ENCODE measurements at regions not wholly inside any gene's neighbourhood (a gene's known extent, or its start where the extent isn't known, plus 50 kb on each side); places are given as distances from the start of the nearest gene placed in this dataset.

DNA sequence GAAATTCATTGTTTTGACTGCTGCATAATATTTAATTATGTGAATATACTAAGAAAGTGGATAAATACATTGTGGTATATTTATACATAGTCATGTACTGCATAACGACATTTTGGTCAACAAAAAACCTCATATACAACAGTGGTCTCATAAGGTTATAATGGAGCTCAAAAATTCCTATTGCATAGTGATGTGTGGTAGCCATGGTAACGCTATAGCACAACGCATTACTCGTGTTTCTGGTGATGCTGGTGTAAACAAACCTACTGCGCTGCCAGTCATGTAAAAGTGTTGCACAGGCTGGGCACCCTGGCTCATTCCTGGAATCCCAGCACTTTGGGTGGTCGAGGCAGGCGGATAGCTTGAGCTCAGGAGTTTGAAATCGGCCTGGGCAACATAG is 52.6 kb upstream of the NHLH2 start:
- peak in 1 of 8 experiments; percentile 19 for ATAC-seq (replicated peaks in 6 of 8)
- 41 to 89% (median 82%) methylated on average over 4 to 8 of the region's 8 CpGs; no CpG with 5 or more reads in 1 of the 10 experiments for WGBS, 10 experiments
- no peak overlapping the region for H3K4me3 ChIP-seq
- H3K27ac ChIP-seq, result no peak overlapping the region
- in situ Hi-C loops (cut with MboI; ENCODE audit: low pct_unique_long_range_greater_than_20kb in 2 of 9, low sequenced_read_pairs in 9 of 9, unreplicated experiment in 9 of 9), result no loop called here
- peaks cover 5 to 13% of the 10 kb centered on the region in 2 donors for H3K4me1 ChIP-seq (replicated peaks in 1 of 2)

DNA sequence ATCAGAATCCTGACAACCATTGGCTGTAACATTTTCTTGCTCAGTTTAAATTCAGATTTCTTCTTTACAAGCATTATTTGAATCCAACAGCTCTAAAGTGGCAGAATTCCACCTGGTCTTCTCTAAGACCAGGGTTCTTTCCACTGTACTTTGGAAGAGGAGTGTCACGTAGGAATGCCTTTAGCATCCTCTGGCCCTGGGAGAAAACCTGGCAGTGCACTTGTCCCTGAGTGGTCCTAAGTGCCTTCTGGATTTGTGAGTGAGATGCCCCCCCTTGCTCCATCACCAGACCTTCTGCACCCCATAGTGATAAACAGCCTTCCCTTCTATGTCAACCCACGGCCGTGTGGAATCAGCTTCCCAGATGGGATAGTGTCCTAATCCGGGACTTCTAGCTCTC is 57.1 kb upstream of the NHLH2 start:
- H3K4me1 ChIP-seq (replicated peaks in 1 of 2), result peaks cover 0 to 6% of the 10 kb centered on the region in 2 donors

DNA sequence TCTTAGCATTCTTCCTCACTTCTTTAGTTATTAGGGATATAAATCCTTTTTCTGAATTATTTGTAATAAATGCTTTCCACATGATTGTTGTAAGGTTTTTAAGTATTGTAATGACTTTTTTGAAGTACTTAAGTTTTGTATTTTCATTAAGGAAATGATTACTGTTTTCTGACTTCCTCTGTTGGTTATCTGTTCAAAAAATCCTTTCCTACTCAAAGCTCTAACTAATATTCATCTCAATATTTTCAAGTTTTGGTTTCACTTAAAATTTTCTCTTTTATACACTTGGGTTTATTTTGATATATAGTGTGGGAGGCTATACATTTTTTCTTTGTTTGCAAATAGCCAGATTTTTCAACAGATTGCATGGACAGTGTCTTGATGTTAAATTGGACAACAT is 59.9 kb upstream of the NHLH2 start:
- no peak overlapping the region for H3K4me3 ChIP-seq
- in situ Hi-C loops (cut with MboI; ENCODE audit: low pct_unique_long_range_greater_than_20kb in 2 of 9, low sequenced_read_pairs in 9 of 9, unreplicated experiment in 9 of 9), result no loop called here
- no peak for ATAC-seq (replicated peaks in 6 of 8)
- peaks cover 0 to 6% of the 10 kb centered on the region in 2 donors for H3K4me1 ChIP-seq (replicated peaks in 1 of 2)
- no peak overlapping the region for H3K27ac ChIP-seq

More for the DNA sequence above, 57.1 kb upstream of the NHLH2 start:
- in situ Hi-C loops (cut with MboI; ENCODE audit: low pct_unique_long_range_greater_than_20kb in 2 of 9, low sequenced_read_pairs in 9 of 9, unreplicated experiment in 9 of 9), result no loop called here
- 59 to 97% (median 89%) methylated on average over 2 to 4 of the region's 4 CpGs; no CpG with 5 or more reads in 3 of the 10 experiments for WGBS, 10 experiments
- no peak overlapping the region for H3K27ac ChIP-seq
- H3K4me3 ChIP-seq, result no peak overlapping the region
- ATAC-seq (replicated peaks in 6 of 8), result no peak

DNA sequence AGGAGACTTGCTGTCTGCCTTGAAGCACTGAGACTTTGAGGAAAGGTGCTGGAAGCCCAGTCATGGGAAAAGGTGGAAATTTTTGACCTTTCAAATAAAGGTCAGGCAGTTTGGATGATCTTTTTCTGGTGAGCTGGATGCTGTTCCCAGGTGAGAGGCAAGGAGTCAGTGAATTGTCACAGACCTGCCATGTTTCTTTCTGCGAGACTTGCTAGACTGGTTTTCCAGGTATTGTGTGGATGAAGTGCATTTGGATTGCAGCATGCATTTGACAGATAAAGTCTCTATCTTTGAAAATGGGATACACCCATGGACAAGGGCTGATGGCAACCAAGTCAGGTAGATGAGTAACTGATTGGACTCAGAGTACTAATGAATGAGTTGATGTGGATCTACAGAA is 65.7 kb upstream of the NHLH2 start:
- no peak for ATAC-seq (replicated peaks in 6 of 8)
- H3K4me1 ChIP-seq (replicated peaks in 1 of 2), result peaks cover 25 to 27% of the 10 kb centered on the region in 2 donors
- in situ Hi-C loops (cut with MboI; ENCODE audit: low pct_unique_long_range_greater_than_20kb in 2 of 9, low sequenced_read_pairs in 9 of 9, unreplicated experiment in 9 of 9), result no loop called here
- WGBS, 10 experiments, result 50 to 100% (median 68%) methylated on average over 1 of the region's 1 CpG; no CpG with 5 or more reads in 6 of the 10 experiments
- H3K4me3 ChIP-seq, result no peak overlapping the region
- H3K27ac ChIP-seq, result no peak overlapping the region

DNA sequence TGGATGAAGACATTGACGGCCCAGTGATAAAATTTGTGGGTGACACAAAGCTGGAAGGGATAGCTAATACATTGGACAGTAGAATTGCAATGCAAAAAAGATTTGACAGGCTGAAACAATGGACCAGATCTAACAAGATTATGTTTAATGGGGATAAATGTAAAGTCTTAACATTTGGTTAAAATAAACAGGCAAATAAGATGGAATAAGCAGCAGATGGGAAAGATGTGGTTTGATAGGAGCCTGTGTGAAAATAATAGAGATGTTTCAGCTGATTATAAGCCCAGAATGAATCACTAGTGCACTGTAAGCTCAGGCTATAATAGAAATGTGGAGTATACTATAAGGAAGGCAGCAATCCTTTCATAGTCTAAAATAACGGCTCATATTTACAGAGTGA is 66.2 kb upstream of the NHLH2 start:
- Histone ChIP-seq H3K4me3 (no peak overlapping the region), H3K4me1 (replicated peaks in 1 of 2) (peaks cover 25 to 27% of the 10 kb centered on the region in 2 donors), H3K27ac (no peak overlapping the region)
- no peak for ATAC-seq (replicated peaks in 6 of 8)
- in situ Hi-C loops (cut with MboI; ENCODE audit: low pct_unique_long_range_greater_than_20kb in 2 of 9, low sequenced_read_pairs in 9 of 9, unreplicated experiment in 9 of 9), result no loop called here
- WGBS, 10 experiments, result 20 to 94% (median 81%) methylated on average over 1 to 2 of the region's 2 CpGs; no CpG with 5 or more reads in 2 of the 10 experiments

DNA sequence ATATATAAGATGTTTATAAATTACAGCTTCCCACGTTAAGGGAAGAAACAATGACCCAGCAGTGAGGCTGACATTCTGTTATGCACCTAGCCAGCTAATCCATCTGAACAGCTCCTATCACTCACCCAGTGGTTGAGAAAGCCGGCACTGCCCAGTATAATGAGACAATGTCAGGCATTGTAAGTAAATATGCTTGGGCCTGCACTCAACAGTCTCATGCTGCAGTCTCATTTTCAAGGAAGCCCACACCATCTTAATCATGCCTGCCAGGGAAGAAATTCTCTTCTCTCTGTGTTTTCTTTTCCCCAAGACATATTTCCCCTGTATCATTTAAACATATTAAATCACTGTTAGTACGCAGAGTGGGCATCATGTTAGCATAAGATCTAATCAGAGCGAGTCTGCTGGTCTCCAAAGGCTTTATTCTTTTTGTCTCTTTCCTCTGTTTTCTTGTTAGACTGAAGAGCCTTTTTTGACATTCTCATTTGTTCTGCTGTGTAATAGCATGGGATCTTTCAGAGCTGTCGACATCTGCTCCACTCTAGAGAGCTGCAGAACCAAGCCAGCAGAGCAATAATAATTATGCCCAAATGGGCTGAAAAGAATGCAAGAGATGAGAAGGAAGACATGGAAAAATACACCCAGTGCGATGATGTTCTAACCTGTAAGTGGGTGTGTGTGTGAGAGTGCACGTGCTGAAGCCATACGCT is 67.6 kb upstream of the SLC22A15 start:
- 11 to 50% (median 40%) methylated on average over 2 to 8 of the region's 8 CpGs; no CpG with 5 or more reads in 1 of the 10 experiments for WGBS, 10 experiments
- Histone ChIP-seq H3K4me3 (no peak overlapping the region), H3K4me1 (replicated peaks in 1 of 2) (peaks cover 25 to 27% of the 10 kb centered on the region in 2 donors), H3K27ac (peak overlapping the region; percentile 24 to 42)
- peak in 5 of 8 experiments; percentile 71 to 95 (median 90) for ATAC-seq (replicated peaks in 6 of 8)
- in situ Hi-C loops (cut with MboI; ENCODE audit: low pct_unique_long_range_greater_than_20kb in 2 of 9, low sequenced_read_pairs in 9 of 9, unreplicated experiment in 9 of 9), result no loop called here

DNA sequence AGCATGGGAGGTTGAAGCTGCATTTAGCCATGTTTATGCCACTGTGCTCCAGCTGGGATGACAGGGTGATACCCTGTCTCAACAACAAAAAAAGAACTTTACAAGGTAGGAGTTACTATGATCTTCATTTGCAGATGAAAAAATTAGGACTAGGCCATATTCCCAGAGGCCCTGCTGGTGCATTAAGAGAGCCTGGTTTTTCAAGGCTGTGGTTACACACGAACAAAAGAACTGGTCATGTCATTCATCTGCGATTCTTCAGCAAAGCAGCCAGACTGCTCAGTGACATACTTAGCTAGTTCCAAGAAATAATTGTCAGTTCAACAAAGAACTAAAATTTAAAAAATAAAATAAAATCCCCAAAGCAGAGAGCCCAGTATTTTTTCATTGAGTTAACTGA is 66.1 kb upstream of the SLC22A15 start:
- no peak overlapping the region for H3K4me3 ChIP-seq
- no peak for ATAC-seq (replicated peaks in 6 of 8)
- H3K4me1 ChIP-seq (replicated peaks in 1 of 2), result peaks cover 25 to 27% of the 10 kb centered on the region in 2 donors
- no peak overlapping the region for H3K27ac ChIP-seq
- 25 to 100% (median 87%) methylated on average over 1 to 2 of the region's 2 CpGs; no CpG with 5 or more reads in 1 of the 10 experiments for WGBS, 10 experiments
- in situ Hi-C loops (cut with MboI; ENCODE audit: low pct_unique_long_range_greater_than_20kb in 2 of 9, low sequenced_read_pairs in 9 of 9, unreplicated experiment in 9 of 9), result no loop called here

DNA sequence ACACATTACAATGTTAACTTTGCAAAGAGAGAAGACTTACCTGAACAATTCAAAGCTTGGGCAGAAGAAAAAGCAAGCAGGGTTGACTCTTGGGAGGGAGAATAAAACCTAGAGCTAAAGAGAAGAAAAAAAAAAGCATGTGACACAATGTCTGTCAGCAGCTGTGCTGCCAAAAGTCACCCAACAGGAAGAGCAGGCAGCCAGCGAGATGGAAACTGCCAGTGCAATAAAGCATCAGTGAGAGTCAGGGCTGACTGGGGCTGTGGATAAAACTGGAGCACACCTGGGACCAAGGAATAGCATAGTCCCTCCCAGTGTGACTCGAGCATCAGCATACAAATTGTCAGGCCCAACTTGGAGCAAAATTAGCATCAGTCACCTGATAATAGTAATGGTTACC is 65.0 kb upstream of the SLC22A15 start:
- Histone ChIP-seq H3K4me3 (no peak overlapping the region), H3K27ac (no peak overlapping the region), H3K4me1 (replicated peaks in 1 of 2) (peaks cover 25 to 27% of the 10 kb centered on the region in 2 donors)
- in situ Hi-C loops (cut with MboI; ENCODE audit: low pct_unique_long_range_greater_than_20kb in 2 of 9, low sequenced_read_pairs in 9 of 9, unreplicated experiment in 9 of 9), result no loop called here
- ATAC-seq (replicated peaks in 6 of 8), result peak in 3 of 8 experiments; percentile 39 to 44 (median 43)
- 21 to 87% (median 79%) methylated on average over 1 to 2 of the region's 2 CpGs; no CpG with 5 or more reads in 5 of the 10 experiments for WGBS, 10 experiments

DNA sequence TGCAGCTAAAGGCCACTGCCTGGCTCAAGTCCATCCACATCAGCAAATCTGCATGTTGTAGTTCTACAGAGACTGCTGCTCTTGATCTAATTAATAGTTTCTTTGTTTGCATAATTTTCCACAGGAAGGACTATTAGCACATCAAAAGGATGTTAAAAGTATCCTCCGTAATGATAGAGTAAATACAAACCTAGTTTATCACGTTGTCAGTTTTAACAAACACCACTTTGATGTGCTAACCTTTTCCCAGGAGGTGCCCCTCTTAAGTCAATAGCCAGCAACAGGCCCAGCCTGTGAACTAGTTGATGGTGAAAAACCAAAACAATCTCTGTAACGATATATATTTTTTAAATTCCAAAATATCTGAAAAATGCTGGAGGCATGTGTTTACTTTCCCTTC is 64.2 kb upstream of the SLC22A15 start:
- Histone ChIP-seq H3K27ac (no peak overlapping the region), H3K4me1 (replicated peaks in 1 of 2) (peaks cover 25 to 26% of the 10 kb centered on the region in 2 donors), H3K4me3 (no peak overlapping the region)
- no peak for ATAC-seq (replicated peaks in 6 of 8)
- in situ Hi-C loops (cut with MboI; ENCODE audit: low pct_unique_long_range_greater_than_20kb in 2 of 9, low sequenced_read_pairs in 9 of 9, unreplicated experiment in 9 of 9), result no loop called here
- WGBS, 10 experiments, result 39 to 60% (median 46%) methylated on average over 1 to 3 of the region's 3 CpGs; no CpG with 5 or more reads in 2 of the 10 experiments

DNA sequence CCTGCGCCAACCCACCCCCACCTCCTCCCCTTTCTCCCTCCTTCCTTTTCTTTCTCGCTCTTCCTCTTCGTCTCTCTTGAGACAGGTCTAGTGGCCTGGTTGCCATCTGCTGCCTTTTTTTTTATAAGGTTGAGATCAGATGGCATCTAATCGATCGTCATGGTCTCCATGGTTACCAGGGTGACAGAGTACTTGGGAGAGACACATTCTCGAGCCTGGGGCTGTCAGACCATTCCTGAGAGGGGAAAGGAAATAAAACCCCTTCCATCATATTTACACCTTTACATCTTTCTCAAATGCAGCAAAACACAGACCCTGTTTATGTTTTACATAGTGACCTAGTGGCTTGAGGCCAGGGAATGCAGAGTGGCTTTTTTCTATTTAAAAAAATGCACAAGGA is 53.5 kb upstream of the SLC22A15 start:
- in situ Hi-C loops (cut with MboI; ENCODE audit: low pct_unique_long_range_greater_than_20kb in 2 of 9, low sequenced_read_pairs in 9 of 9, unreplicated experiment in 9 of 9), result no loop called here
- ATAC-seq (replicated peaks in 6 of 8), result peak in 5 of 8 experiments; percentile 60 to 92 (median 86)
- Histone ChIP-seq H3K27ac (peak overlapping the region; percentile 9 to 53), H3K4me3 (no peak overlapping the region), H3K4me1 (replicated peaks in 1 of 2) (peaks cover 34 to 52% of the 10 kb centered on the region in 2 donors)
- WGBS, 10 experiments, result 22 to 55% (median 30%) methylated on average over 2 to 6 of the region's 6 CpGs; no CpG with 5 or more reads in 5 of the 10 experiments

DNA sequence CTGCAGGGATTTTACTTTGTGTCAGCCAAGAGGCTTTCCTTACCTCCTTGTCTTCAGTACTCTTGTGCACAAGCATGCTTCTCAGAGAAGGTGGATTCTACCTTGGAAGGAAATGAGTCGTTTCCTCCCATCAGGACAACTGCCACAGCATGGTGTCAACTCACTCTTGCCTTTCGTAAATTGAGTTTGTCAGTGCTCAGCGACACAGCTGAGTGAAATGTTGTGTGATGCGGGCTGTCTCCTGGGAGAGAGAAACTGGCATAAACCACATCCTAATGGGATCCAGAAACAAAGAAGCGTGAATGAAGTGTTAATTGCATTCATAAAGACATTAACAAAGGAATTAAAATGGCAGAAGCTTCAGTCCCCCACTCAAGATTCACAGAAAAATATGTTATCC is 51.5 kb upstream of the SLC22A15 start:
- peak in 3 of 8 experiments; percentile 27 to 40 (median 32) for ATAC-seq (replicated peaks in 6 of 8)
- Histone ChIP-seq H3K4me3 (no peak overlapping the region), H3K27ac (peak overlapping the region; percentile 5 to 47), H3K4me1 (replicated peaks in 1 of 2) (peaks cover 34 to 52% of the 10 kb centered on the region in 2 donors)
- 17 to 58% (median 43%) methylated on average over 3 to 5 of the region's 5 CpGs; no CpG with 5 or more reads in 1 of the 10 experiments for WGBS, 10 experiments
- in situ Hi-C loops (cut with MboI; ENCODE audit: low pct_unique_long_range_greater_than_20kb in 2 of 9, low sequenced_read_pairs in 9 of 9, unreplicated experiment in 9 of 9), result no loop called here

DNA sequence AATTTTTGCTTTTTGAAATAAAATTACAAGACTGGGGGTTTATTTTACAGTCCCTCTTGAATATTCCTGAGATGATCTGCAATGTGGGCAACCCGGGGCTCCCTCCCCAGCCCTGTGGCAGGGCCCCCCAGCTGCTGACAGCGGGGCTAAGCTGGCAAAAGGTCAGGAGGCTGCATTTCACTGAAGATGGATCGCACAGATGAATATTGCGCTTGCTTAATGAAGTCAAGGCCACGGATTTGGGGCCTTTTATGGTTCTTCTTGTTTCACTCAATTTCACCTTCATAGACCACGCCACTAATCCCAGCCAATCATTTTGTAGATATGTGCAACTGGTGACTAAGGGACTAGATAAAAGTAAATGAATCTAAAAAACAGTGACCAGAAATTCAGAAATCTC is 50.8 kb upstream of the SLC22A15 start:
- Histone ChIP-seq H3K4me1 (replicated peaks in 1 of 2) (peaks cover 34 to 52% of the 10 kb centered on the region in 2 donors), H3K27ac (peak overlapping the region in 1 of 2 donors; percentile 47), H3K4me3 (no peak overlapping the region)
- WGBS, 10 experiments, result 32 to 75% (median 43%) methylated on average over 1 to 6 of the region's 6 CpGs; no CpG with 5 or more reads in 1 of the 10 experiments
- ATAC-seq (replicated peaks in 6 of 8), result peak in 3 of 8 experiments; percentile 27 to 61 (median 50)
- in situ Hi-C loops (cut with MboI; ENCODE audit: low pct_unique_long_range_greater_than_20kb in 2 of 9, low sequenced_read_pairs in 9 of 9, unreplicated experiment in 9 of 9), result no loop called here
